HG03175 (cell line): ENCODE measurements at regions not wholly inside any gene's neighbourhood (a gene's known extent, or its start where the extent isn't known, plus 50 kb on each side); places are given as distances from the start of the nearest gene placed in this dataset.

Source experiments
- ATAC-seq: cut with Tn5 transposase; IDR thresholded peaks from one replicate; pipeline ENCODE4 v1.9.1; 2021; ENCODE audit warnings: mild to moderate bottlenecking, moderate library complexity; ENCODE audit not compliant: unreplicated experiment

- no peak for ATAC-seq
Measured at GRCh38 chr22:47563406-47564157, 801.1 kb downstream of the TBC1D22A start.

- no peak for ATAC-seq
Measured at GRCh38 chr22:47561766-47562165, 799.3 kb downstream of the TBC1D22A start.

DNA sequence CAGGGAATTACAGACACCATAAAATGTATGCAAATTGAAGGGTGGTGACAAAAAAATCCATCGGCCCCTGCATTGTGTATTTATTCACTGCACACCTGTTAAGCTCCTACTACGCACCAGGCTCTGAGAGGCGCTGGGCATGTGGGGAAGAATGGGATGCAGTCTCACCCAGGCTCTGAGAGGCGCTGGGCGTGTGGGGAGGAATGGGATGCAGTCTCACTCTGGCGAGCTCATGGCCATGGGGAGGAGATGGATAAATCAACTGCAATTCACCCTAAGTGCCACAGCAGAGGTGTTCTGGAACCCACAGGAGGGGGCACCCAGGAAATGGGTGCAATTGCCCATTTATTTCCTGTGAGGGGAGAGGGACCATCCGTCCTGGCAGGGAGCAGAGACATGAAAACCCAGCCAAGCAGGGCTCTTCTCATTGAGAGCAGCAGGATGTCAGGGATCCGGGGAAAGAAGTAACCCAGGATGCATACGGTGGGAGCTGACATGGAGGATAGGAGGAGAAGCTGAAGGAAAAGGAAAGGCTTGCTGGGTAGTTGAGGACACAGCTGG lies 798.7 kb downstream of the TBC1D22A start:
- no peak for ATAC-seq

DNA sequence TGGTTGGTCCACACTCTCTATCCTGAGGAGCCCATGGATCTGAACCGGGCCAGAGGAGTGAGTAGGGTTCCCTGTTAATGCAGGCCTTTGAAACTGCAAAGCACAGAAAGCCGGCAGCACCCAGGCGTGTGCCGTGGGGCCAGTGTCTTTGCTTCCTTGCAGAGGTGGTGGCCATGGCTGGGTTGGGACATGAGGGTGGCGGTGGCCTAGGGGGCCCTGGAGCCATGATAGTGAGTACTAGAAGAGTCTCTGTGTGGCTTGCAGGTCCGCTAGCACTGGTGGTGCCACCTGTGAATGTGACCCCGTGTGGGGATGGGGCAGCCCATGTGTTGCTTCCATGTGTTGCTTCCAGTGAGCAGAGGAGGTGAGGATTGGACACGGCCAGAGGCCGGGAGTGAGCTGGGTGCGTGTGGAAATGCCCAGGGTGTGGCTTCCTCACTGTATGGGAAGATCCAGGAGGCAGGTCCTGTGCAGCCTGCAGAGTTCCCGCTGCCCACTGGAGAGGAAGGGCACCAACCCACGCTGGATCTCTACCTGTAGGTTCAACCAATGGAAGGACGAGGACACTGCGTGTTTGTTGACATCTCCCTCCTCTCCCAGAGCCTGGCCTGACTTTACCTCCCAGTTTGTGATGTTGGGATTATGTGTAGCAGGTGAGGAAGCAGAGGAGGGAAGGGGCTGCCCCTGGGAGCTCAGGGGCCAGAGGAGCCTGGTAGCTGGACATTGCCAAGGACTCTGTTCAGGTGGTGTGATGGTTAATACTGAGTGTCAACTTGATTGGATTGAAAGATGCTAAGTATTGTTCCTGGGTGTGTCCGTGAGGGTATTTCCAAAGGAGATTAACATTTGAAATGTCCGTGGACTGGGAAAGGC lies 796.6 kb downstream of the TBC1D22A start:
- ATAC-seq: no peak

GRCh38 chr22:47556473-47556872 lies 794.0 kb downstream of the TBC1D22A start:
- no peak for ATAC-seq

- no peak for ATAC-seq
Measured at GRCh38 chr22:47553436-47553835, 791.0 kb downstream of the TBC1D22A start.

- ATAC-seq: no peak
Measured at GRCh38 chr22:47552541-47553205, 790.2 kb downstream of the TBC1D22A start.

DNA sequence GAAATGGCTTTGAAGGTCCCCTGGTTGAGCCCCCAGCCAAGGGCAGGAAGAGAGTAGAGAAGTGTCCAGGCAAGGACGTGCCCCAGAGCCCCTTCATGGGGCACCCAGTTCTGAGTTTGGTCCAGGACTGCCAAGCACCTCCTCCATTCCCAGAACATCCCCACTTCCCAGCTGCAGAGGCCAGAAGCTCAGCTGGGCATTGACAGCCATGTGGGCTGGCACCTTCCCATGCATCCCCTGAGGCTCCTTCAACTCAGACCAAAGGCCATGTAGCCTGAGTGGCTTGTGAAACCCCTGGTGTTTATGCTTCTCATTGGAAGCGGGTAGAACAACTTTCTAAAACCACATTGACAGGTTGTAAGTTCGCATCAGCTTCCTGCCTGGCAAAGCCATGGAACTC lies 789.6 kb downstream of the TBC1D22A start:
- no peak for ATAC-seq

GRCh38 chr22:47551431-47551775 lies 789.0 kb downstream of the TBC1D22A start:
- no peak for ATAC-seq

DNA sequence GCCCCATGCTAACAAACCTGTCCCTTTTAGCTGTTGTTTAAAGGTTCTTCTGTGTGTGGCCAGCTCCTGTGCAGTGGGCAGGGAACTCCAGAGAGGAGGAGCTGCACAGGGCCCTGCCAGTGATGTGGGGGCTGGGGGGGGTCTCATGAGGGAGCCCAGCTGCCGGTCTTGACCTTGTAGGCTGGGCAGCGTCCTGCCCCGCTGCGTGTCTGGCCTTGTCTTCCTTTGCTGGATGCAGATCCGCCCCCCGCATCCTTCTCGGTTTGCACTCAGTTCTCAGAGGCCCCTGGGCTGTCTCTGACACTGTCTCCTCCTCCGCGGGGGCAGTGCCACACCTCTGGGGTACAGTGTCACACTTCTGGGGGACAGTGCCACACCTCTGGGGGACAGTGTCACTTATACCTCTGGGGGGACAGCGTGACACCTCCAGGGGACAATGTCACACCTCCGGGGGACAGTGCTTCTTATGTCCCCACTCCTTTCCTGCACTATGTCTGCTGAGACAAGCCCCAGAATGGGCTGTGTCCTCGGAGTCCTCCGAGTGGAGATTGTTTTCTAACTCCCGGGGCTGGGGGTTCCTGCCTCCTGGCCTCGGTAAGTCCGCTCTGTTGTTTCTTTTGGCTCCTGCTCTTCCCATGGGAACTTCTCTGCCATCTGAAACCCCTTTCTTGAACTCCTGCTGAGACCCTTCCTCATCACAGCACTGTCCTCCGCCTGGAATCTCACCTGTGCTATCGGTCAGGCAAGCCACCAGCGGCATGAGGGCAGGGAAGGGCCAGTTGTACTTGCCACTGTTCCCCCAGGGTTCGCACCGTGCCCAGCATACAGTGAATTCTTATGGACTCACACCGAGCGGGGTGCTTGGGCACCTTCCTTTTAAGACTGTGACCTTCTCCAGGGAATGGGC lies 788.3 kb downstream of the TBC1D22A start:
- ATAC-seq: no peak

DNA sequence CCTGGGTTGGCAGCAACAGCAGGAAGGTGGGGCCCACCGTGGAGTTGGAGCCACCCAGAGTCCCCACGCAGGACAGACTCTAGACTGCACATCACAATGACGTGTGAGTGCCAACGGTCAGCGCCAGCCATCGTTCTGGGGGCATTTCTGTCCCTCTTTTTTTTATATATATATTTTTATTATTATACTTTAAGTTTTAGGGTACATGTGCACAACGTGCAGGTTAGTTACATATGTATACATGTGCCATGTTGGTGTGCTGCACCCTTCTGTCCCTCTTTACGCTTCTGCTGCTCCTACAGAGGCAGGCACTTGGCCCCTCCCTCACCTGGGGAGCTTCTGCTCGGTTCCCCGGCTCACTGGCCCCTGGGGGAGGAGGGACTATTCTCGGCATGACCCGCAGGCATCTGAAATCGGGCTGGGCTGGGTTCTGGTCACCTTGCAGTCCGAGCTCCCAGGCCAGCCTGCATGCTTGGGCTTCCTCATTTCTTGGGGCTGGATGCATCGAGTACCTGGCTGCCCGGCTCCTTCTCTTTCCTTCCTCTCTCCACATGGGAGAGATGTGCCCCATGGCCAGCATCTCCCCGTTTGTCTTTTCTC lies 787.4 kb downstream of the TBC1D22A start:
- ATAC-seq: no peak

DNA sequence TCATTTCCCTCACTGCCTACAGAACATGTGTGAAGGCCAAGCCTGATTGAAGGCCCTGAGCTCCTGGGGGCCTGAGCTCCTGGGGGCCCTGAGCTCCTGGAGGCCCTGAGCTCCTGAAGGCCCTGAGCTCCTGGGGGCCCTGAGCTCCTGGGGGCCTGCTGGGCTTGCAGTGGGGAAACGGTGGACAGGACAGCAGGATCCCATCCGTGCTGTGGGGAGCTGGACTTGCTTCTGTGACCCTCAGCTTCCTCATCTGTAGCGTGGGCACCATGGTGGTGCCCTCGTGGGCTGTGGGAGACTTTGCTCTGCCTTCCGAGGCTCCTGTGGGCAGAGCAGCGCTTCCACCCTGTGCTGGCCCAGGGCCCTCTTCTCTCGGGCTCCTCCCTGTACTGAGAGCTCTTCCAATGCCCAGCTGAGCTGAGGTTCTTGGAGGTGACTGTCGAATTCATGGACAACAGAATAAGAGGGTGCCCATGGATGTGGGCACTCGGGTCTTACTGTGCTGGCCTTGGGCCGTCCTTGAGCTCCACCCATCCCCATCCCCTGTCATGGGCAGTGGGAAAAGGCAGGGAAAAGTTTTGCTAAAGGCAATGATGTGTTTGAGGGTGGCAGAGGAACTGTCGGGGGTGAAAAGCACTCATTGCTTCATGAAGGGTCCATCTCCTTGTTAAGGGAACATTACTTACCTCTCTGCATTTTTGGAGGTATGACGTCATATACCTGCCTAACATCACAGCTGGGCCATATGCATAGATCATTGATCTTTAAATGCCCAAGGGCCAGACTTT lies 786.7 kb downstream of the TBC1D22A start:
- ATAC-seq: no peak

- no peak for ATAC-seq
Measured at GRCh38 chr22:47547881-47548650, 785.6 kb downstream of the TBC1D22A start.

GRCh38 chr22:47547239-47547661 lies 784.8 kb downstream of the TBC1D22A start:
- no peak for ATAC-seq

DNA sequence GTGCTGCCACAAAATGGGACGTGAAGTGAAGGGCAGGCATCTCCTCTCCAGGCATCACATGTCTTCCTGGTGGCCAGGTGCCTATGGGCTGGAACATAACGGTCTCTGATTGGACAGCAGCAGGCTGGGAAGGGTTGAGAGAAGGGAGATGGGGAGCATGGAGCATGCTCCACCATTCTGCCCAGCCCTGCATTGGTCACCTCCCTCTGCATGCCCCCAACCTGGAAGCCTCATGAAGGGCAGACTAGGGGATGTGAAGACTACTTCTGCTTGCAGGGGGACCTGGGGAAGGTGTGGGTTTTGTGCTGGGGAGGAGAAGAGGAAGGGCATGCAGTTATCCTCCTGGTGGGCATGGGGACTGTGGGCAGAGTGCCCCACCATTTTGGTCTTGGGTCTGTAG lies 782.2 kb downstream of the TBC1D22A start:
- no peak for ATAC-seq

- ATAC-seq: no peak
Measured at GRCh38 chr22:47543447-47543846, 781.0 kb downstream of the TBC1D22A start.

GRCh38 chr22:47540011-47540410 lies 777.6 kb downstream of the TBC1D22A start:
- no peak for ATAC-seq

GRCh38 chr22:47539374-47539773 lies 776.9 kb downstream of the TBC1D22A start:
- no peak for ATAC-seq
